ENCODE measurements at regions not wholly inside any gene's neighbourhood (a gene's known extent, or its start where the extent isn't known, plus 50 kb on each side); places are given as distances from the start of the nearest gene placed in this dataset.

DNA sequence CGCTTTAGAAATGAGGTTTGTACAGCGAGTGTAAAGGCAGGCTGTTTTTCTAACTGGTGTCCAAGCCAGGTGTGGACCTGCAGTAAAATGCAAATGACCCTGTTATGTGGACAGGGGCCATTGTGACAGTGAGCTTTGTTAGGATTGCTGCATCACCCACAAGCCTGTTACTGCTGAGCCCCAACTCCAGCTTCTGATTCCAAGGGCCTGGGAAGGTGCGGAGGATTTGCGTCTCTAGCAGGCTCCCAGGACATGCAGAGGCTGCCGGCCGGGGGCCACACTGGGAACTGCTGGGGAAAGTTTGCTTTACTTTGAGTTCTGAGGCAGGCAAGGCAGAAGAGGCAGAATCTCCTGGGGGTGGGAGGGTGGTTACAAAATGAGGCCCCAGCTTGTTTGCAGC, 164.1 kb downstream of the GLI2 start:
- no peak for DNase-seq (ENCODE audit: low read depth)

DNA sequence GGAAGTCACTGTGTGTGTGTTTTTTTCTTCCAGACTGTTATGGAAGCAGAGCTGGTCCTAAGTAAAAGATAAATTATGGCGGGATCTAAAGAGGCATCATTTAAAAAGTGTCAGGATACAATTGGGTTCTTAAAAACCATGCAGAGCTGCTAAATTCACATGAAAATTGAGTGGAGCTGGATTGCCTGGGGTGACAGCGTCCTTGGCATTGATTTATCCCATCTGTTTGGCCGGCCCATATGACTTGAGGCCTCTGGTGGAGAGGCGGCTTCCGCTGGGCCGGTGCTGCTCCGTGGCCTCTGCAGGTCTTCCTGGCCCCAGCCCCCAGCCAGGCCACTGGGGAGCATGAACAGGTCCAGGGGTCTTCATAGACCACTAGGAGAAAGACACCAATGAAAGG, 165.5 kb downstream of the GLI2 start:
- DNase-seq (ENCODE audit: low read depth), result no peak

DNA sequence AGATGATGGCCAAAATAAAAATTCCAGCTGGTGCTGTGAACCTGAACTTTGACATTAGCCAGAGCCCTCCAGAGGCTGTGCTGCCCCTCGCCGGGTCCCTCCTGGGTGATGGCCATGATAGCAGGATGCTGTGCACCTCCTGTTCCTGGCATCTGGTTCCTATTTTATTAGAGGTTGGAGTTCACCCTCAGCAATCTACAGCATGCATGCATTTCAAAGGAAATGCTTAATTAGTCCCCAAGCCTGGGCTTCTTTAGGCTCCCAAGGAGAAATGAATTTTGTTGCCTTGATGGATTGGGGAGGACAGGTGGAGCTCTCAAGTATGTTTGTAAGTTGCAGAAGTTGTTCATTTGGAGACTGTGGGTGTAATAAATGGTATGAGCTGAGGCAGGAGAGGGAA, 166.9 kb downstream of the GLI2 start:
- no peak for DNase-seq (ENCODE audit: low read depth)

DNA sequence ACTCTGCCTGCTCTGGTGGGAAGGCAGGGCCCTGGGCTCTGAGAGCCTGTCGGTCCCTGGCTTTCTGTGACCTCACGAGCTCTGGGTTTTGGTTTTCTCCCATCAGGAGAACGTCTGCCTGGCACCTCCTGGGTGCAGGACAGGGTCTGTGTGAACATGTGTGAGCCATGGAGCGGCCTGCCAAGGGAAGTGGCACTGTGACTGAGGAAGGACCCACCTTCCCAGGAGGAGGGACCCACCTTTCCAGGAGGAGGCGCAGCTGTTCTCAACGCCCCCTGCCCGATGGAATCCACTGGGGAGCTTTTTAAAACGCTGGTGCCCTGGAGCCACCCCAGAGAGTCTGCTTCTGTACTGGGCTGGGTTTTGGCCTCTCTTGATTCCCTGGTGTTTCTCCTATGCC, 168.7 kb downstream of the GLI2 start:
- no peak for DNase-seq (ENCODE audit: low read depth)

DNA sequence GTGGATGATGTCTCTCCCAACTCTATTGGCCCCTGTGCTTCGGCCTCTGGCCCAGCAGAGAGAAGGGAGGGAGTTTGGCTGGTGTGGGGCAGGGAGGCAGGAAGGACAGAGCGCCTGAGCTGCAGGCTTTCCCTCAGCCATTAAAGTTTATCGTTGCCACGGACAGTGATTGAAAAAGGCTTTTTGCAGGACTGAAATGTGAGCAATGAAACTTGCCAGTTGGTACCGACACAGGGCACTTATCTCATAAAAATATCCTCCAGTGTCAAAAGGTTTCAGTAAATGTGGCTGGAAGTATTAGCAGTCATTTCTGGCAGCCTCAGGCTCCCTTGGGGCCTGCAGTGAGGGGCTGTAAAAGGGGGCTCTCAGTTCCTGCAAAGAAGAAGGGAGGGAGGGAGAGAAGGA, 169.2 kb downstream of the GLI2 start:
- no peak for DNase-seq (ENCODE audit: low read depth)

DNA sequence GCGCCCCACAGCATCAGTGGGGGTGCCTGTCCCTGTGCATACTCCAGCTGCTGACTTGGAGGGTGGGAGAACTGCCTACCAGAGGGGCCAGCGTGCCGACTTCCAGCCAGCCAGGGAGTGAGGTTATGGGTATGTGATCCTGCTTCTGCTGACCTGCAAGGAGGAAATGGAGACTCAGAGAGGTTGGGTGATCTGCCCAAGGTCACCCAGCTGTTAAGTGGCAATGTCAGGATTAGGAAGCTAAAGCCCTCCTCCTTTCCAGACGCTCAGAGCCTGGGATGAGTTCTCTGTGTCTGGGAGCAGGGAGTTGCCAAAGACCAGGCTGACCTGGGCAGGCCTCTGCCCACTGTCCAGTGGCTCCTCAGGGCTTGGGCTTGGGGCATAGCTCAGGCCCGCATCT, 169.6 kb downstream of the GLI2 start:
- no peak for DNase-seq (ENCODE audit: low read depth)

DNA sequence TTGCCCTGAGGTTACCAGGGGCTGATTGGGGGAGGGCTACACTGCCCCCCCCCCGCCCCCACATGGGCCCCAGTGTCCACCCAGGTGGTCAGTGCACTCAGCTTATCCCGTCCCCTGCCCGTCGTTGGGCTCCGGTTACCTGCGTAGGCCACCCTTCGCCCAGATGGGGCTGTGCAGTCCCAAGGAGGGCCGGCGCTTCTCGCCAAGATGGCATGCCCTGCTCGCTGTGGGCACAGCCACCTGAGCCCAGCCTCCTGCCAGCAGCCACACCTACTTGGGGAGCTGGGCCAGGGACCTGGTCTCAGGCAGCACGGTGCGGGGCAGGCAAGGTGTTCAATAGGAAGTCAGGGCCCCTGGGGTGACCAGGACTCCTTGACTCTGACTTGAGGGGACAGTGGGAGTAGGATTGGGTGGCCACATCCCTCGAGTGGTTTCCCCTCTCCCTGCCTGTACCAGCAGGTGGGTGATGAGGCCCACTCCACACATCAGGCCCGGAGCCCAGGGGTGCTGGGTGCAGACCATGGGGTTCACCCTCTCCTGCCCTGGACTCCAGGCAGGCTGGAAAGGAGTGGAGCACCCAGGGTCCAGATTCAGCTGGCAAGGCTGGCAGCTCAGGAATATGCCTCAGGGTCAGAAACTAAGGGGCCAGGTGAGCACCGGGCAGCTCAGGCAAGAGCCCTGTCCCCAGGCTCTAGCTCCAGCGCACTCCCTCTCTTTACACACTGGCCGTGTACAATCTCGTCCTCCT, 170.3 kb downstream of the GLI2 start:
- no peak for DNase-seq (ENCODE audit: low read depth)

DNA sequence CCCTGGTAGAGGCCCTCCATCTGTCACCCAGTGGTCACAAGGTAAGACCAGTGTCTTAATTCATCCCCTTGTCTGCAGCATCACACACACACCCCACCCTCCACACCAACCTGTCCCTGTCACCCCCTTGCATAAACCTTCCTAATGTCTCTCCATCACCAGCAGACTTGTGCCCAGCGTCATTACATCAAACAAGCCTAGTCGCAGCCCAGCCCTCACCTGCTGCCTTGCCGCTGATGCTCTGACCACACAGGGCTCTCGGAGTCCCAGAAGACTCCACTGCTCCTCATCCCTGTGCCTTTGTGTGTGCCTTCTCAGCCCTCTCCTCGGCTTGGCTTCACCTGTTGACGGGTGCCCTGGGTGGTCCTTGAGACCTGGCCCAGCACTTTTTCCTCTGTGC, 171.2 kb downstream of the GLI2 start:
- DNase-seq (ENCODE audit: low read depth), result no peak

DNA sequence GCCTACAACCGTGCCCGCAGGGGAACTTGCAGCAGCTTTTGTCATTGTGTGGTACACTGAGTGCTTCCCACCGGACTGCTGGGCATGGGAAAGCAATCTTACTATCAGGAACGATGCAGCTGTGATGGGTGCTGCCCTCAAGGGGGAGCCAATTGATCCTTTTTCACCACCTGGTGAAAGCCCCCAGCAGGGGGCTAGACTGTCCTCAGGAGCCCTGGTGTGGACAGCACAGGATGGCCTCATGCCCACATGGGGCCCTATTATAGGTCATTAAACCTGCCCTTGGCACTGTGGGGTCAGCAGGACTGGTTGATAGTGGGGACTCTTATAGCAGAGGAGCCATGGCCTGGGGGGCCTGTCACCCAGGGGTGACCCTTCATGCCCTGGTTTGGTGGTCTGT, 172.2 kb downstream of the GLI2 start:
- no peak for DNase-seq (ENCODE audit: low read depth)

DNA sequence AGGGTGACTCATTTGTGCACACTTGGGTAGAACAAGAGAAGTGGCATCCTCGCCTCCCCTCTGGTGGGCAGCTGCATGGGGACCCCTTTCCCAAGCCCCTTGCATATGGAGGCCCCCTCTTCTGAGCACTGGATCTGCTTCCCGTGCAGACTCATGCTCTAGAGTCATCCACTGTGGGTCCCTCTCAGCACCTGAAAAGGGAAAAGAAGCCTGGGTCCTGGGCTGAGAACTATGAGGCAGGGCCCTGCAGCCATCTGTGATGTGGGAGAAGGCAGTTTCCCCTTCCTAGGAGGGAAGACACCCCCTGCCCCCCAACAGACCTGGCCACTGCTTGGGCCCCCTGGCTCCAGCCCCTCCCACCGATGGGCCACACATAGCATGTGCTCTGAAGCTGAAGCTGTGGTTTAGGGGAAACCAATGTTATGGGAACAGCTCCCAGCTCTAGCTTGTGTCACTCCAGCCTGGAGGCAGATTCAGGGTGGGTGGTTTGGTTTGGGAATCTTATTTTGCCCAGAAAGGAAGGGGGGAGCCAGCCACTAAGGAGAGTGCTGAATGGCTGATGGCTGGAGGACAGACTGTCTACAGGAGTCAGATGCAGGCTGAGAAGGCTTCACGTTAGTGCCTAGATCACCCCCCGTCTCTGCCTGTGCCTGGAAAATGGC, 172.8 kb downstream of the GLI2 start:
- DNase-seq (ENCODE audit: low read depth), result no peak

DNA sequence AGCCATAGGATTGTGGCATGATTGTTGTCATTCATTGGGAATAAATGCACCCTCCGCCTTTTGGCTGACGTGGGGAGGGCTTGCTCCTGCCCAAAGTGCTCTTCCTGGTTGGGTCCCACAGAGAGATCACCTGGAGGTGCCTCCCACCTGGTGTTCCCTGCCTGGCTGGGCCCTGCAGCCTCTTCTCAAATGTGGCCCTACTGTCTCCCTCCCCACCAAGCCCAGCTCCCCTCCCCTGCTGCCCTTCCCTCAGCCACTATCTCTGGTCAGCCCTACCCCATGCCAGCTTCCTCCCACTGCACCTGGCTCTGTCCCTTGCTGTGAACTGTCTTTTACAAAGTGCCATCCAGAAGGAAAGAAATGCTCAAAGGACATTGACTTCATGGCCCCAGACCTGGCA, 173.4 kb downstream of the GLI2 start:
- DNase-seq (ENCODE audit: low read depth), result no peak

DNA sequence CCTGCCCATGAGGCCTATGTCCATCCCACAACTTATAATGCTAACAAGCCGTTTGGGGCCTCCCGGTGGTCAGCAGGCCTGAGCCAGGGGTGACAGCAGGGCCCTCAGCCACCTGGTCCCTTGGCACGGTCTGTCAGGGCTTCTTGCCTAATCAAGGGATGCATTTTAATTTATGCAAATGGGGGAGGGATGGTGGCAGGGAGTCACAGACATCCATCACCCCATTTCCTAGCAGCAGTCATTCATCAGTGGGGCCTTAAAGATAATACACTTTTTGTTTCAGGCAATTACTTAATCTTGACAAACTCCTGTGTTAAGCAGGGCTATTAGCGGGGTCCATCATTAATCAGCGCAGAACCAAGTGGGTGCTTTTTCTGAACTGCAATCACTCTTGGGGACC, 174.5 kb downstream of the GLI2 start:
- DNase-seq (ENCODE audit: low read depth), result no peak

DNA sequence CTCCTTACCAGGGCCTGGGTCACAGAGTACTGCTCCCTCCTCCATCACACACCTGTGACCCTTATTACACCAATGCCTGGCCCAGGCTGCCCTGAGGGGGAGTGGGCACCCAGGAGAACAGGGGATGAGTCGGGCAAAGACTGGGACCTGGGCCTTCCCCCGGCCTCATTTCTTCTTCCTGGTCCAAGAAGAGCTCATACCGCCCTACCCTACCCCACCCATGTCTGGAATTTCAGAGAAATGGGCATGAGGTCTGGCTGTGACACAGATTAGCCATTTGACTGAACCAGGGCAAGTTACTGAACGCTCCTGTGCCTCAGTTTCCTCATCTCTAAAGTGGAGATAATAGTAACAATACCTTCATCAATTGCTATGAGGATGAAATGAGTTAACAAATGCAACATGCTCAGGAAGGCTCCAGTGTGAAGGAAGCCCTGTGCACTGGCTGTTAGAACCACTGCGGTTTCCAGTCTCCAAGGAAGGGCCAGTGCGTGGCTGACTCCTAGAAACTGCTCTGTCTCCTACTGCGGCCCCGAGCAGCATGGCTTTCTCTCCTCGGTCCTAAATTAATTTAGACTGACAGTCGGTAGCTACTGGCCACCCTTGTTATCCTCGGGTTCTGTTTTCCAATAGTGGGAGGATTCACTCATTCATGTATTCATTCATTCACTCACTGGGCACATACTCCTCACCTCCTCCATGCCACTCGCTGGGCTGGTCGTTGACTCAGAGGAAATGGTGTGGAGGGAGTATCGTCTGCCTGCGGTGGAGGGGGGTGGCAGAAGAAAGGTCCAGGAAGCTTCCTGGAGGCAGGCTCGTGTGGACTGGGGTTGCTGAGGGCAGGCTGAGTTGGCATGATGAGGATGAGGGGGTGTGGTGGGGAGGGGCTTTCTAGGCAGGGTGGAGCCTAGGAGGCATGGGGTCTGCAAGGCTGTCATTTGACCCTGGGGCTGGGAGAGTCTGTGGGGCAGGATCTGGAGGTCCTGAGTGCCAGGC, 175.6 kb downstream of the GLI2 start:
- DNase-seq (ENCODE audit: low read depth), result no peak

DNA sequence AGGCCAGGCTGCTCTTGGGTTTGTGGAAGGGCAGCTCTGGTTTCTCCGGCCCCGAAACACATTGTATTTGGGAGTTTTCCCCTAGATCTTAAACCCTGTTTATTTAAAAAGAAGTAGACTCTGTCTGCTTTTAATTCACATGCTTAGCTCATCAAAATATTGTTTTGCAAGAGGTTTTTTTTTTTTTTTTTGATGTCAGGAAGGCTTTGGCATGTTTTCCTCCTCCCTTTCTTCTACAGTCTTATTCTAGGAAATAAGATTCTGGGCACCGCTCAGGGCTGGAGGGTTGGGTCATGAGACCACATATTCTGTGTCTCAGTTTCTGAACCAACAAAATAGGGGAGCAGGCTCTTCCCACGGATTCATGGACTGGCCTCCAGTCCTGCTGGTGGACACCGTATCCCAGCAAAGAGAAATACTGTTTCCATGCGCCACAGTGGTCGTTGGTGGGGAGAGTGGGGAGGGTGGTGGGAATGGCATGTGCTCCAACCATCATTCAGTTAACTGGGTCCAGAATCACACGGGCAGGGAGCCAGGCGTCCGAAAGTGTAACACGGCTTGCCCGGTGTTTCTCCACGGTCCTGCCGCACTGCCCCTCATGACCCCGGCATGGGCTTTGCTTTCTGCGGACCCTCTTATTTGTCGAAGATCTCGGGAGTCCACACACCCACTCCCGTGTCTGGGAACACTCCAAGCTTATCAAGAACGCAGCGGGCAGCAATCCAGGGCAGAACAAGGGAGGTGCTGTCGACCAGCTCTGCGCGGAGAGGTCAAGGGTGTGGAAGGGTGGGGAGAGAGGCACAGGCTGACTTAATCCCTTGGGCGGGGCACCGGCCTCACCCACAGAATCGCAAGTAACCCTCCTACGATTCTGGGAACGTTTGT, 176.7 kb downstream of the GLI2 start:
- no peak for DNase-seq (ENCODE audit: low read depth)

DNA sequence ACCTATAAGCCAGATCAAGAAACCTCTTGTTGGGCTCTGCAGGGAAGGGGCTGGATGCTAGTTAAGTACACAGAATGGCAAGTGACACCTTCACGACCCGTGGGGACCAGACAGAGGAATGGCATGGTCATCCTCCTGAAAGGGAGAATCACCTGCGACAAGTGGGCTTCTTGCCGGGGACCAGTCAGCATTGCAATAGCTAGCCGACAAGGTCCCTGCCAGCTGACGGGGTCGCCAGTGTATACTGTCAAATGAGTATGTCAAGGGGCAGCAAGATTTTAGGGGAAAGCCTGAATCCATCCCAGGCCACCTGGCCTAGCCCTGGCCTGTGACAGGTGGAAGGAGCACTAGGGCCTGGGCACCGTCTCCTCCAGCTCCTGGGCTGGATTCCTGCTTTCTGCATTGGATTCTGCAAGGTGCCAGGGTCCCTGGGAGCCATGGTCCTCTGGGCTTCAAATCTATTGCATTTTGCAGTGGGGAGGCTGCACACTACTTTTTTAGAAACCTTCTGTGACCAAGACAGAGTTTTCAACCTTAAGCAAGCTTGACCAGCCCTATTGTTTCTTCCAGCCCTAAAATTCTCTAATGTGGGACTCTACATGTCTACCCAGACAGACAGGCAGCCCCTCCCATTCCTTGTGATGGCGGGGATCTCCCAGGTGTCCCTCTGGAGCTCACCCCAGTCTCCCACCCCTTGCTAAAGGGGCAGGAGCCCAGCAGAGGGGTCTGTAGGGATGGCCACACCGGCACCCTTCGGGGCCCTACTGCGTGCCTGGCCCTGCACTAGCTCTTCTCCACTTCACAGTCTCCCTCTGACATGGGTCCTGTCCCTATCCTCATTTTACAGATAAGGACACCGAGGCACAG, 178.5 kb downstream of the GLI2 start:
- DNase-seq (ENCODE audit: low read depth), result no peak

DNA sequence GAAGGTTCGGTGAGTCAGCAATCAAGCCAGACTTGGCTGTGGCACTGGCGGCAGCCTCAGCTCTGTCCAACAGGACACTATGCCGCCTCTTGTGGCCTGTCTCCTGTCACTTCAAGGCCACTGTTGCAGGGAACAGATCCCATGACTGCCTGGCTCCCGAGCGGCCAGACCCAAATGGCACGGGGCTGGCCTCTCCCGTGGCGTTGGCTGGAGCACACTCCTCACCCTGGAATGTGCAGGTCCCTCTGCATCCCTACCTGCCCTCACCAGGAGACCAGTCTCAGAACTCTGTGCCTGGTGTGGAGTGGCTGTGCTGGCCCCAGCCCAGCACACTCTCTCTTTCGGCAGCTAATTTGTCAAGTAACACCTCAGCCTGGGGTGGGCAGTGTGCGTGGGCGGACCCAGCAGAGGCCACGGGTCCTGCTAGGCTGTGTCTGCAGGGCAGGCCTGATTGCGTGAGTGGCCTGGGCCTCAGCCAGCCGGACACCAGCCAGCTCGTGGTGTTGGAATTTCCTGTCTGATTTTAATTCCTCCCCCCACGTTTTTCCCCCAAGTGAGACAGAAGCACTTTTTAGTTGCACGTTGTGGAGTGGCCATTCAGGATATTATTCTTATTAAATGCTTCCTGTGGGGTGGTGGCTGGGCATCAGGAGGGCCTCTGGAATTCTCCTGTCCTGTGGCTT, 179.3 kb downstream of the GLI2 start:
- no peak for DNase-seq (ENCODE audit: low read depth)

DNA sequence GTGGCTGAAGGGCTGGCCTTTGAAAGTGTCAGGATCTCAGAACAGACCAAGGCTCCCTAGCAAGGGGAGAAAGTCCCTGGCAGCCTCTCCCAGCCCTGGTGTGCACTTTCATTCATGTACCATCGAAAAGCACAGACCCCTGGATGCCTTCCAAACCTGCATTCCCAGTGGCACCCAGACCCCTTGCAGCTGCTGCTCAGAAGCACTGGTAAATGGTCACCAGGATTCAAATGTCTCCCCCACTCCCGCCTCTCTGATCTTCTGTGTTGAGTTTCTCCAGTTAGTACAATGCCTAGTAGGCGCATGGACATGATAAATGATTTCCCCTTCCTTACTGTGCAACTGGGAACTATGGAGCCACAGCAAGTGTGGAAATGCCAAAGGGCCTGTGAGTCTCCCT, 180.0 kb downstream of the GLI2 start:
- no peak for DNase-seq (ENCODE audit: low read depth)

DNA sequence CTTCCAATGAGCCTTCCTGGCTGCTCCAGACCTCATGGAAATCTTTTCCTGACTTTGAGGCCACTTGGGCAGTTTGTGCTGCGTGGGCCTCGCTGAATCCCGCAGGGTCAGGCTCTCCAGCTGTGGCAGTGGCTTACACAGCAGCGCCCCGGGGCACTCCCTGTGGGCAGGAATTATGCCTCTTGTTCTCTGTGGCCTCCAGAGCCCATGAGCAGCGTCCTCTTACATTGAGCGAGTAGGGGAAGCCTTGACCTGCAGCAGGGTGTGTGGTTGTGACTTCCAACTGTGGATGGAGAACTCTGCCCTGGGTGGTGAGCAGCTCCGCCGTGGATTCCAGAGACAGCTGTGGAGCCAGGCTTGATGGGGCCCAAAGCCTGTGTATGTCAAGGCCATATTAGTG, 180.8 kb downstream of the GLI2 start:
- no peak for DNase-seq (ENCODE audit: low read depth)

DNA sequence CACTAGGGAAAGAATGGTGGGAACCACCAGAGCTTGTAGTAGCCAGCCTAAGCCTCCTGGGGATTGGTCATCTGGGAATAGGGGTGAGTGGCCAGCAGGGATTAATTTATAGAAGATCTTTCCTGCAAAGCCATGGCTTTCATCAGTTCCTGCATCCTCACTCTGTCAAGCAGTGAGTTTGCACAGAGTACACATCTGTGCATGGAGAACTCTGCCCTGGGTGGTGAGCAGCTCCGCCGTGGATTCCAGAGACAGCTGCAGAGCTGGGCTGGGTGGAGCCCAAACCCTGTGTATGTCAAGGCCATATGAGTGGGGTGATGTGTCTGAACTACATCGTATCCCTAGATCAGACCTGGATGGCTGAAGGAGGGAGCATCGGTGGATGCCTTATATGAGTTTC, 182.2 kb downstream of the GLI2 start:
- DNase-seq (ENCODE audit: low read depth), result no peak

DNA sequence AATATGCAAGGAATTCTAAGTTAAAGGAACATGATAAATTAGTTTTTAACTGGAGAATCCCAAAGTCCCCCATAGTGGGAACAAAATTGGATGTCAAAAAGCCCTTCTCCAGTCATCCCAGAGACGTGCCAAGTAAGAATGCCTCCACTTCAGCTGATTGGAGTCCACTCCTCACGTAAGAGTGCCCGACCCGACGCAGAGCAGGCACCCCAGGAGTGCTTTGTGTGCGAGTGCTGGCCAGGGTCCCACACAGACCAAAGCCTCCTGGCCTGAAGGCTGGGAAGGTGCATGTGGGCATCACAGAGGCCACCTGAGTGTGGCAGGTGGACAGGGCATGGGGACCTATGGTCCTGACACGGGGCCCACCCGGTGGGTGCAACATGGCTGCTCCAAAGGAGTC, 183.5 kb downstream of the GLI2 start:
- DNase-seq (ENCODE audit: low read depth), result no peak
